ENCODE measurements at regions not wholly inside any gene's neighbourhood (a gene's known extent, or its start where the extent isn't known, plus 50 kb on each side); places are given as distances from the start of the nearest gene placed in this dataset.
A peak's percentile ranks its signal among the peaks of the same experiment; 100 is the strongest.

GRCh38 chr14:61876362-61877034 lies 114.3 kb downstream of the SNAPC1 start:
- no peak for FAIRE-seq
- intact Hi-C loops (cut with DNase I): no loop called here
- ATAC-seq: peak; percentile 79 to 88 (median 82)
- no peak for DNase-seq
- H3K27ac ChIP-seq: peak overlapping the region in 1 of 4 donors; percentile 28
- TF ChIP-seq CTCF (IDR thresholded peaks at IDR 0.05): no peak
- 26 to 33% methylated on average over 8 of the region's 8 CpGs for WGBS, 2 donors
- no peaks in the 10 kb centered on the region for H3K4me1 ChIP-seq
- H3K4me3 ChIP-seq: no peak overlapping the region
- H3K9me3 ChIP-seq: no peaks in the 10 kb centered on the region
- no peaks in the 10 kb centered on the region for H3K27me3 ChIP-seq
- no peaks in the 10 kb centered on the region for H3K36me3 ChIP-seq

GRCh38 chr14:61877035-61877390 lies 114.8 kb downstream of the SNAPC1 start:
- no peaks in the 10 kb centered on the region for H3K9me3 ChIP-seq
- no peaks in the 10 kb centered on the region for H3K27me3 ChIP-seq
- no peaks in the 10 kb centered on the region for H3K36me3 ChIP-seq
- H3K4me3 ChIP-seq: no peak overlapping the region
- no peak for DNase-seq
- intact Hi-C loops (cut with DNase I): no loop called here
- ATAC-seq: peak in 1 of 4 donors; percentile 32
- no peak for FAIRE-seq
- TF ChIP-seq CTCF (IDR thresholded peaks at IDR 0.05): no peak
- 81 to 89% methylated on average over 6 of the region's 6 CpGs for WGBS, 2 donors
- H3K27ac ChIP-seq: peak overlapping the region in 1 of 4 donors; percentile 28
- H3K4me1 ChIP-seq: no peaks in the 10 kb centered on the region

GRCh38 chr14:61877768-61878167 lies 115.5 kb downstream of the SNAPC1 start:
- Histone ChIP-seq H3K36me3 (no peaks in the 10 kb centered on the region), H3K4me3 (no peak overlapping the region), H3K27me3 (no peaks in the 10 kb centered on the region), H3K27ac (peak overlapping the region in 1 of 4 donors; percentile 28), H3K4me1 (no peaks in the 10 kb centered on the region), H3K9me3 (no peaks in the 10 kb centered on the region)
- no peak for TF ChIP-seq CTCF (IDR thresholded peaks at IDR 0.05)
- FAIRE-seq (no peak), ATAC-seq (peak; percentile 13 to 51 (median 44)), DNase-seq (no peak)
- 63 to 67% methylated on average over 5 of the region's 5 CpGs for WGBS, 2 donors
- intact Hi-C loops (cut with DNase I): no loop called here

- H3K27ac ChIP-seq: no peak overlapping the region
- TF ChIP-seq CTCF (IDR thresholded peaks at IDR 0.05): no peak
- H3K27me3 ChIP-seq: no peaks in the 10 kb centered on the region
- no peak for ATAC-seq
- H3K4me1 ChIP-seq: no peaks in the 10 kb centered on the region
- no peak for DNase-seq
- no peak overlapping the region for H3K4me3 ChIP-seq
- H3K36me3 ChIP-seq: no peaks in the 10 kb centered on the region
- no peaks in the 10 kb centered on the region for H3K9me3 ChIP-seq
- 81 to 89% methylated on average over 1 of the region's 1 CpG for WGBS, 2 donors
- intact Hi-C loops (cut with DNase I): no loop called here
- no peak for FAIRE-seq
These were observed 116.7 kb downstream of the SNAPC1 start for GRCh38 chr14:61878931-61879330.

- Histone ChIP-seq H3K36me3 (no peaks in the 10 kb centered on the region), H3K4me3 (no peak overlapping the region), H3K27ac (no peak overlapping the region), H3K9me3 (no peaks in the 10 kb centered on the region), H3K27me3 (no peaks in the 10 kb centered on the region), H3K4me1 (no peaks in the 10 kb centered on the region)
- FAIRE-seq (no peak), ATAC-seq (no peak), DNase-seq (no peak)
- intact Hi-C loops (cut with DNase I): no loop called here
- no peak for TF ChIP-seq CTCF (IDR thresholded peaks at IDR 0.05)
- 70 to 91% methylated on average over 1 of the region's 1 CpG for WGBS, 2 donors
These were observed 118.8 kb downstream of the SNAPC1 start for GRCh38 chr14:61881046-61881445.
